Parathyroid adenoma (tissue), 2 donors: ENCODE measurements at regions not wholly inside any gene's neighbourhood (a gene's known extent, or its start where the extent isn't known, plus 50 kb on each side); places are given as distances from the start of the nearest gene placed in this dataset.

Experiments
- H2AFZ ChIP-seq: fragments of 300-600 bp; sonication (generic); one replicate; pipeline ENCODE4 v1.7.0; 2017; ENCODE audit warnings: antibody characterized with exemption, mild to moderate bottlenecking
- H3K27ac ChIP-seq: fragments of 300-600 bp; sonication (generic); one replicate; pipeline ENCODE4 v1.7.0; 2017
- H3K27me3 ChIP-seq: fragments of 300-600 bp; sonication (generic); one replicate; pipeline ENCODE4 v1.7.0; 2017; ENCODE audit warnings: low read length; ENCODE audit not compliant: control insufficient read depth, insufficient read depth
- H3K36me3 ChIP-seq: fragments of 300-600 bp; sonication (generic); one replicate; pipeline ENCODE4 v1.7.0; 2017; ENCODE audit warnings: low read length; ENCODE audit not compliant: control insufficient read depth, insufficient read depth
- H3K4me1 ChIP-seq: fragments of 300-600 bp; sonication (generic); one replicate; pipeline ENCODE4 v1.7.0; 2017; ENCODE audit warnings: control low read depth
- H3K4me2 ChIP-seq: fragments of 300-600 bp; sonication (generic); one replicate; pipeline ENCODE4 v1.7.0; 2017; ENCODE audit warnings: low read length
- H3K4me3 ChIP-seq: fragments of 300-600 bp; sonication (generic); one replicate; pipeline ENCODE4 v1.7.0; 2017; ENCODE audit warnings: low read depth, low read length
- H3K79me2 ChIP-seq: fragments of 300-600 bp; sonication (generic); one replicate; pipeline ENCODE4 v1.7.0; 2017; ENCODE audit warnings: control low read depth
- H3K9ac ChIP-seq: fragments of 300-600 bp; sonication (generic); one replicate; pipeline ENCODE4 v1.7.0; 2017; ENCODE audit warnings: mild to moderate bottlenecking
- H3K9me3 ChIP-seq: fragments of 300-600 bp; sonication (generic); one replicate; pipeline ENCODE4 v1.7.0; 2017; ENCODE audit warnings: low read length; ENCODE audit not compliant: control insufficient read depth
- TF ChIP-seq, protein P1 (sequence below): fragments of 300-600 bp; sonication (generic); IDR thresholded peaks from one replicate; pipeline ENCODE4 v1.7.0; 2017; ENCODE audit warnings: antibody characterized with exemption, mild to moderate bottlenecking
- donor health status: primary hyperparathyroidism.

- Histone ChIP-seq H3K9me3 (no peaks in the 10 kb centered on the region), H3K27me3 (no peaks in the 10 kb centered on the region), H2AFZ (no peak overlapping the region), H3K4me2 (no peak overlapping the region), H3K9ac (no peak overlapping the region), H3K4me1 (no peaks in the 10 kb centered on the region), H3K79me2 (no peaks in the 10 kb centered on the region), H3K27ac (no peak overlapping the region), H3K36me3 (no peaks in the 10 kb centered on the region), H3K4me3 (no peak overlapping the region)
- TF ChIP-seq, protein P1, sequence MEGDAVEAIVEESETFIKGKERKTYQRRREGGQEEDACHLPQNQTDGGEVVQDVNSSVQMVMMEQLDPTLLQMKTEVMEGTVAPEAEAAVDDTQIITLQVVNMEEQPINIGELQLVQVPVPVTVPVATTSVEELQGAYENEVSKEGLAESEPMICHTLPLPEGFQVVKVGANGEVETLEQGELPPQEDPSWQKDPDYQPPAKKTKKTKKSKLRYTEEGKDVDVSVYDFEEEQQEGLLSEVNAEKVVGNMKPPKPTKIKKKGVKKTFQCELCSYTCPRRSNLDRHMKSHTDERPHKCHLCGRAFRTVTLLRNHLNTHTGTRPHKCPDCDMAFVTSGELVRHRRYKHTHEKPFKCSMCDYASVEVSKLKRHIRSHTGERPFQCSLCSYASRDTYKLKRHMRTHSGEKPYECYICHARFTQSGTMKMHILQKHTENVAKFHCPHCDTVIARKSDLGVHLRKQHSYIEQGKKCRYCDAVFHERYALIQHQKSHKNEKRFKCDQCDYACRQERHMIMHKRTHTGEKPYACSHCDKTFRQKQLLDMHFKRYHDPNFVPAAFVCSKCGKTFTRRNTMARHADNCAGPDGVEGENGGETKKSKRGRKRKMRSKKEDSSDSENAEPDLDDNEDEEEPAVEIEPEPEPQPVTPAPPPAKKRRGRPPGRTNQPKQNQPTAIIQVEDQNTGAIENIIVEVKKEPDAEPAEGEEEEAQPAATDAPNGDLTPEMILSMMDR: no peak
Observed at GRCh38 chr3:145902166-145902565, 258.8 kb downstream of the PLOD2 start.

- no peaks in the 10 kb centered on the region for H3K36me3 ChIP-seq
- no peak overlapping the region for H3K4me2 ChIP-seq
- no peaks in the 10 kb centered on the region for H3K79me2 ChIP-seq
- H2AFZ ChIP-seq: no peak overlapping the region
- no peaks in the 10 kb centered on the region for H3K27me3 ChIP-seq
- no peaks in the 10 kb centered on the region for H3K9me3 ChIP-seq
- TF ChIP-seq, protein P1: no peak
- no peaks in the 10 kb centered on the region for H3K4me1 ChIP-seq
- no peak overlapping the region for H3K4me3 ChIP-seq
- H3K27ac ChIP-seq: no peak overlapping the region
- H3K9ac ChIP-seq: no peak overlapping the region
Observed at GRCh38 chr3:145903472-145904013, 257.4 kb downstream of the PLOD2 start.

DNA sequence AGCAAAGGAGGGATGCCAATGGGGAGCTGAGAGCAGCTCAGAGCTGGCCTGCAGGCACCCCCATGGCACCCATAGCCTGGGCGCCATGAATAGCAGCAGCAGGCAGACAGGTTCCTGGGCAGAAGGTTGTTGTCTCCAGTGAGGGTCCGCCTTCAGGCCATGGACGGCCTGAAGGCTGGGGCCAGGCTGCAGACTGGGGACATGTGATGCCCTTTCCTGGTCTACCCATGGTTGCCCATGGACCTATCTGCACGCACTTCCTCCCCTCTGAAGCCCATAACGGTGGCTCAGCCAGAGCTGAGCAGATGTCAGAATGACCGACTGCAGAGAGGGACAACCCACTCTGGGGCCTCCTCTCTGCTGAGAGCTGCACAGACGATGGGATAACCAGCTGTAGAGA lies 256.8 kb downstream of the PLOD2 start:
- Histone ChIP-seq H3K4me3 (no peak overlapping the region), H3K4me1 (no peaks in the 10 kb centered on the region), H2AFZ (no peak overlapping the region), H3K79me2 (no peaks in the 10 kb centered on the region), H3K9ac (no peak overlapping the region), H3K27me3 (no peaks in the 10 kb centered on the region), H3K36me3 (no peaks in the 10 kb centered on the region), H3K4me2 (no peak overlapping the region), H3K27ac (no peak overlapping the region), H3K9me3 (no peaks in the 10 kb centered on the region)
- TF ChIP-seq, protein P1: no peak

- no peak overlapping the region for H3K4me2 ChIP-seq
- no peaks in the 10 kb centered on the region for H3K27me3 ChIP-seq
- H3K9ac ChIP-seq: no peak overlapping the region
- TF ChIP-seq, protein P1: no peak
- H3K27ac ChIP-seq: no peak overlapping the region
- no peak overlapping the region for H3K4me3 ChIP-seq
- no peaks in the 10 kb centered on the region for H3K9me3 ChIP-seq
- no peak overlapping the region for H2AFZ ChIP-seq
- H3K36me3 ChIP-seq: no peaks in the 10 kb centered on the region
- H3K79me2 ChIP-seq: no peaks in the 10 kb centered on the region
- no peaks in the 10 kb centered on the region for H3K4me1 ChIP-seq
Observed at GRCh38 chr3:145906301-145906700, 254.7 kb downstream of the PLOD2 start.

GRCh38 chr3:145906755-145907154 lies 254.2 kb downstream of the PLOD2 start:
- Histone ChIP-seq H3K4me3 (no peak overlapping the region), H3K9me3 (no peaks in the 10 kb centered on the region), H3K27me3 (no peaks in the 10 kb centered on the region), H3K79me2 (no peaks in the 10 kb centered on the region), H3K27ac (no peak overlapping the region), H3K4me1 (no peaks in the 10 kb centered on the region), H3K9ac (no peak overlapping the region), H2AFZ (no peak overlapping the region), H3K4me2 (no peak overlapping the region), H3K36me3 (no peaks in the 10 kb centered on the region)
- TF ChIP-seq, protein P1: no peak
